Left lung (tissue), 4 donors: ENCODE measurements at regions not wholly inside any gene's neighbourhood (a gene's known extent, or its start where the extent isn't known, plus 50 kb on each side); places are given as distances from the start of the nearest gene placed in this dataset.

Source experiments
- ATAC-seq: fragments of 200-7000 bp; cut with Tn5 transposase; one replicate; pipeline ENCODE4 v1.9.1; 2020; ENCODE audit warnings: moderate library complexity
- DNase-seq, 4 donors: peaks; one replicate each; pipeline ENCODE4 v3.0.0-alpha.2; 2013 to 2020
- H3K27ac ChIP-seq, 2 donors: fragments of 200-600 bp; sonication (generic) in 1 of 2; one replicate each; pipeline versions ENCODE4 v1.5.0 to v1.8.0; 2020 to 2021
- H3K27me3 ChIP-seq, 2 donors: fragments of 200-600 bp; sonication (generic) in 1 of 2; one replicate each; pipeline versions ENCODE4 v1.5.0 to v1.8.0; 2020 to 2021
- H3K36me3 ChIP-seq, 2 donors: fragments of 200-600 bp; sonication (generic) in 1 of 2; one replicate each; pipeline versions ENCODE4 v1.5.0 to v1.8.0; 2020 to 2021
- H3K4me1 ChIP-seq, 2 donors: fragments of 200-600 bp; one replicate each; pipeline ENCODE4 v1.8.0; 2021
- H3K4me3 ChIP-seq, 2 donors: fragments of 200-600 bp; sonication (generic) in 1 of 2; one replicate each; pipeline versions ENCODE4 v1.5.0 to v1.8.0; 2020 to 2021; ENCODE audit warnings: mild to moderate bottlenecking in 1 of 2
- H3K9me3 ChIP-seq, 2 donors: fragments of 200-600 bp; sonication (generic) in 1 of 2; one replicate each; pipeline versions ENCODE4 v1.5.0 to v1.8.0; 2020 to 2021
- CTCF ChIP-seq, 2 donors: fragments of 200-600 bp; sonication (generic) in 1 of 2; IDR thresholded peaks; one replicate each; pipeline versions ENCODE4 v1.5.0 to v1.8.0; 2021; ENCODE audit warnings: antibody characterized with exemption in 2 of 2
- intact Hi-C, 2 donors: fragments of 100-400 bp; cut with DNase I; formaldehyde crosslinking; loops; one replicate each; pipeline versions ENCODE4 v1.11.2 to v1.14.2; 2022
- donor health status: DM: no; HTN: yes; CAD: no.
- donor health status: DM: no; HTN: no; CAD: no.

- Histone ChIP-seq H3K27me3 (no peaks in the 10 kb centered on the region), H3K4me3 (no peak overlapping the region), H3K27ac (no peak overlapping the region), H3K4me1 (no peaks in the 10 kb centered on the region), H3K9me3 (peaks cover 0 to 4% of the 10 kb centered on the region in 2 donors), H3K36me3 (no peaks in the 10 kb centered on the region)
- intact Hi-C loops, result no loop called here
- no peak for TF ChIP-seq CTCF (IDR thresholded peaks at IDR 0.05)
- DNase-seq (no peak), ATAC-seq (no peak)
Observed at GRCh38 chrX:80098038-80098437, 83.5 kb downstream of the TBX22 start.

GRCh38 chrX:80120335-80120734 lies 105.8 kb downstream of the TBX22 start:
- Histone ChIP-seq H3K27ac (no peak overlapping the region), H3K36me3 (no peaks in the 10 kb centered on the region), H3K4me3 (no peak overlapping the region), H3K4me1 (no peaks in the 10 kb centered on the region), H3K9me3 (no peaks in the 10 kb centered on the region), H3K27me3 (no peaks in the 10 kb centered on the region)
- intact Hi-C loops, result no loop called here
- ATAC-seq (no peak), DNase-seq (no peak)
- no peak for TF ChIP-seq CTCF (IDR thresholded peaks at IDR 0.05)

- H3K36me3 ChIP-seq, result no peaks in the 10 kb centered on the region
- H3K9me3 ChIP-seq, result no peaks in the 10 kb centered on the region
- no peak overlapping the region for H3K4me3 ChIP-seq
- ATAC-seq, result no peak
- no peak overlapping the region for H3K27ac ChIP-seq
- DNase-seq, result no peak
- no peaks in the 10 kb centered on the region for H3K27me3 ChIP-seq
- H3K4me1 ChIP-seq, result no peaks in the 10 kb centered on the region
- intact Hi-C loops, result no loop called here
- no peak for TF ChIP-seq CTCF (IDR thresholded peaks at IDR 0.05)
Observed at GRCh38 chrX:80138938-80139337, 124.4 kb downstream of the TBX22 start.

GRCh38 chrX:80139564-80139963 lies 125.0 kb downstream of the TBX22 start:
- ATAC-seq, result no peak
- no peak overlapping the region for H3K27ac ChIP-seq
- no peak for TF ChIP-seq CTCF (IDR thresholded peaks at IDR 0.05)
- no peak for DNase-seq
- H3K36me3 ChIP-seq, result no peaks in the 10 kb centered on the region
- intact Hi-C loops, result no loop called here
- H3K4me1 ChIP-seq, result no peaks in the 10 kb centered on the region
- no peak overlapping the region for H3K4me3 ChIP-seq
- H3K9me3 ChIP-seq, result no peaks in the 10 kb centered on the region
- no peaks in the 10 kb centered on the region for H3K27me3 ChIP-seq

GRCh38 chrX:80170581-80170980 lies 156.0 kb downstream of the TBX22 start:
- no peaks in the 10 kb centered on the region for H3K4me1 ChIP-seq
- H3K27me3 ChIP-seq, result no peaks in the 10 kb centered on the region
- no peak overlapping the region for H3K27ac ChIP-seq
- DNase-seq, result no peak
- H3K4me3 ChIP-seq, result no peak overlapping the region
- no peaks in the 10 kb centered on the region for H3K36me3 ChIP-seq
- H3K9me3 ChIP-seq, result no peaks in the 10 kb centered on the region
- intact Hi-C loops, result no loop called here
- no peak for ATAC-seq
- TF ChIP-seq CTCF (IDR thresholded peaks at IDR 0.05), result no peak
